ENCODE measurements at regions not wholly inside any gene's neighbourhood (a gene's known extent, or its start where the extent isn't known, plus 50 kb on each side); places are given as distances from the start of the nearest gene placed in this dataset.

DNA sequence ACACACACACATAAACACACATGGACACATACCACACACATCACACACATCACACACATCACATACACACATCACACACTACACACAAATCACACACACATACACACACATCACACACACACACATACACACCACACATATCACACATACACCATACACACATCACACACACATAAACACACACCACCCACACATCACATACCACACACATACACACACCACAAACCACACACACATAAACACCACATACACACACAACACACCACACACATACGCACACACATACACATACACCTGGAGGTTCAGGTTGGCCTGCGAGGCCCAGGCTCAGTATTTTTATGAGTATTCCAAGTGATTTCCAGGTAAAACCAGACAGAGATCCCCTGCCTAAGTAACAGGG, 279.5 kb downstream of the FOXL1 start:
- TF ChIP-seq, protein P1, sequence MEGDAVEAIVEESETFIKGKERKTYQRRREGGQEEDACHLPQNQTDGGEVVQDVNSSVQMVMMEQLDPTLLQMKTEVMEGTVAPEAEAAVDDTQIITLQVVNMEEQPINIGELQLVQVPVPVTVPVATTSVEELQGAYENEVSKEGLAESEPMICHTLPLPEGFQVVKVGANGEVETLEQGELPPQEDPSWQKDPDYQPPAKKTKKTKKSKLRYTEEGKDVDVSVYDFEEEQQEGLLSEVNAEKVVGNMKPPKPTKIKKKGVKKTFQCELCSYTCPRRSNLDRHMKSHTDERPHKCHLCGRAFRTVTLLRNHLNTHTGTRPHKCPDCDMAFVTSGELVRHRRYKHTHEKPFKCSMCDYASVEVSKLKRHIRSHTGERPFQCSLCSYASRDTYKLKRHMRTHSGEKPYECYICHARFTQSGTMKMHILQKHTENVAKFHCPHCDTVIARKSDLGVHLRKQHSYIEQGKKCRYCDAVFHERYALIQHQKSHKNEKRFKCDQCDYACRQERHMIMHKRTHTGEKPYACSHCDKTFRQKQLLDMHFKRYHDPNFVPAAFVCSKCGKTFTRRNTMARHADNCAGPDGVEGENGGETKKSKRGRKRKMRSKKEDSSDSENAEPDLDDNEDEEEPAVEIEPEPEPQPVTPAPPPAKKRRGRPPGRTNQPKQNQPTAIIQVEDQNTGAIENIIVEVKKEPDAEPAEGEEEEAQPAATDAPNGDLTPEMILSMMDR (IDR thresholded peaks at IDR 0.05; ENCODE audit: insufficient read depth, low read depth, low read length): no peak
- no peak for TF ChIP-seq EZH2 (IDR thresholded peaks at IDR 0.05; ENCODE audit: insufficient read depth, low read length)

Data from astrocyte (in vitro differentiated cells and primary cell).